Retinal pigment epithelial cell (primary cell): ENCODE measurements at regions not wholly inside any gene's neighbourhood (a gene's known extent, or its start where the extent isn't known, plus 50 kb on each side); places are given as distances from the start of the nearest gene placed in this dataset.

Experiments
- DNase-seq: peaks from one replicate; pipeline ENCODE4 v3.0.0-alpha.2; 2010; ENCODE audit warnings: low read depth
- H3K4me3 ChIP-seq: 2 replicates; pipeline ENCODE4 v1.5.1; 2011; ENCODE audit warnings: mild to moderate bottlenecking, low read length, control low read depth, moderate library complexity
- TF ChIP-seq, protein P1 (sequence below): conservative IDR thresholded peaks from 2 replicates; pipeline ENCODE4 v1.5.1; 2011; ENCODE audit warnings: low read depth, low read length, control low read depth, inconsistent platforms

- TF ChIP-seq, protein P1, sequence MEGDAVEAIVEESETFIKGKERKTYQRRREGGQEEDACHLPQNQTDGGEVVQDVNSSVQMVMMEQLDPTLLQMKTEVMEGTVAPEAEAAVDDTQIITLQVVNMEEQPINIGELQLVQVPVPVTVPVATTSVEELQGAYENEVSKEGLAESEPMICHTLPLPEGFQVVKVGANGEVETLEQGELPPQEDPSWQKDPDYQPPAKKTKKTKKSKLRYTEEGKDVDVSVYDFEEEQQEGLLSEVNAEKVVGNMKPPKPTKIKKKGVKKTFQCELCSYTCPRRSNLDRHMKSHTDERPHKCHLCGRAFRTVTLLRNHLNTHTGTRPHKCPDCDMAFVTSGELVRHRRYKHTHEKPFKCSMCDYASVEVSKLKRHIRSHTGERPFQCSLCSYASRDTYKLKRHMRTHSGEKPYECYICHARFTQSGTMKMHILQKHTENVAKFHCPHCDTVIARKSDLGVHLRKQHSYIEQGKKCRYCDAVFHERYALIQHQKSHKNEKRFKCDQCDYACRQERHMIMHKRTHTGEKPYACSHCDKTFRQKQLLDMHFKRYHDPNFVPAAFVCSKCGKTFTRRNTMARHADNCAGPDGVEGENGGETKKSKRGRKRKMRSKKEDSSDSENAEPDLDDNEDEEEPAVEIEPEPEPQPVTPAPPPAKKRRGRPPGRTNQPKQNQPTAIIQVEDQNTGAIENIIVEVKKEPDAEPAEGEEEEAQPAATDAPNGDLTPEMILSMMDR: no peak
- no peak for DNase-seq
Measured at GRCh38 chr20:47969426-47969825, 184.1 kb upstream of the SULF2 start.

GRCh38 chr20:47968541-47969310 is 183.4 kb upstream of the SULF2 start:
- no peak overlapping the region for H3K4me3 ChIP-seq
- TF ChIP-seq, protein P1: no peak
- DNase-seq: no peak

More at GRCh38 chr20:47969426-47969825, 184.1 kb upstream of the SULF2 start:
- no peak overlapping the region for H3K4me3 ChIP-seq

GRCh38 chr20:47964149-47964548 is 178.9 kb upstream of the SULF2 start:
- TF ChIP-seq, protein P1: no peak
- DNase-seq: no peak
- no peak overlapping the region for H3K4me3 ChIP-seq

DNA sequence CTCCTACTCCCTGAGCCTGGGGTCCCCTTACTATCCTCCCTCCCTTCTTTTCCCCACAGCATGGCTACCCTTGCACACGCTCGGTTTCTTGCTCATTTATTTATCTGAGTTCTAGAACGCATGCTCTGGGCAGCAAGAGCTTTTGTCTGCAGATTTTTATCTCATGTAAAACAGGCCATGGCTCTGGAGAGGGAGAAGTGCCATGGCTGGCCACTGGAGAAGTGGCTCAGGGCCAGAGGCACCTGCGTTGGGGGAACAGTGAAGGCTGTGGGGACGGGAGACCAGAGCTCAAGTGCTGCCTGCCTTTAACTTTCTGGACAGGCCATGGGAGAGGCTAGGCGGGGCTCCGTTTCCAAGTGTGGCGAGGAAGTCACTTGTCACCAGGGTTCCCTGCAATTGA is 177.7 kb upstream of the SULF2 start:
- TF ChIP-seq, protein P1: no peak
- H3K4me3 ChIP-seq: no peak overlapping the region
- no peak for DNase-seq

GRCh38 chr20:47962286-47962963 is 177.1 kb upstream of the SULF2 start:
- DNase-seq: no peak
- H3K4me3 ChIP-seq: no peak overlapping the region
- TF ChIP-seq, protein P1: no peak

- TF ChIP-seq, protein P1: no peak
- no peak overlapping the region for H3K4me3 ChIP-seq
- no peak for DNase-seq
Measured at GRCh38 chr20:47960769-47961541, 175.7 kb upstream of the SULF2 start.
